ENCODE measurements at regions not wholly inside any gene's neighbourhood (a gene's known extent, or its start where the extent isn't known, plus 50 kb on each side); places are given as distances from the start of the nearest gene placed in this dataset.

- H3K4me3 ChIP-seq (ENCODE audit: low read depth, low read length), result no peak overlapping the region
- Mint-ChIP-seq H3K9me3 (ENCODE audit: unreplicated experiment) (no peaks in the 10 kb centered on the region), H3K27ac (ENCODE audit: unreplicated experiment) (no peak overlapping the region), H3K4me3 (ENCODE audit: unreplicated experiment) (no peak overlapping the region), H3K36me3 (ENCODE audit: insufficient read depth, unreplicated experiment) (no peaks in the 10 kb centered on the region), H3K4me1 (ENCODE audit: low read depth, unreplicated experiment) (no peaks in the 10 kb centered on the region), H3K27me3 (ENCODE audit: insufficient read depth, unreplicated experiment) (no peaks in the 10 kb centered on the region)
- TF ChIP-seq, protein P1, sequence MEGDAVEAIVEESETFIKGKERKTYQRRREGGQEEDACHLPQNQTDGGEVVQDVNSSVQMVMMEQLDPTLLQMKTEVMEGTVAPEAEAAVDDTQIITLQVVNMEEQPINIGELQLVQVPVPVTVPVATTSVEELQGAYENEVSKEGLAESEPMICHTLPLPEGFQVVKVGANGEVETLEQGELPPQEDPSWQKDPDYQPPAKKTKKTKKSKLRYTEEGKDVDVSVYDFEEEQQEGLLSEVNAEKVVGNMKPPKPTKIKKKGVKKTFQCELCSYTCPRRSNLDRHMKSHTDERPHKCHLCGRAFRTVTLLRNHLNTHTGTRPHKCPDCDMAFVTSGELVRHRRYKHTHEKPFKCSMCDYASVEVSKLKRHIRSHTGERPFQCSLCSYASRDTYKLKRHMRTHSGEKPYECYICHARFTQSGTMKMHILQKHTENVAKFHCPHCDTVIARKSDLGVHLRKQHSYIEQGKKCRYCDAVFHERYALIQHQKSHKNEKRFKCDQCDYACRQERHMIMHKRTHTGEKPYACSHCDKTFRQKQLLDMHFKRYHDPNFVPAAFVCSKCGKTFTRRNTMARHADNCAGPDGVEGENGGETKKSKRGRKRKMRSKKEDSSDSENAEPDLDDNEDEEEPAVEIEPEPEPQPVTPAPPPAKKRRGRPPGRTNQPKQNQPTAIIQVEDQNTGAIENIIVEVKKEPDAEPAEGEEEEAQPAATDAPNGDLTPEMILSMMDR (IDR thresholded peaks at IDR 0.05; ENCODE audit: insufficient read depth in 1 of 2, low read depth in 1 of 2, low read length in 1 of 2, severe bottlenecking in 1 of 2, unreplicated experiment in 1 of 2), result no peak
- DNase-seq, result no peak
- CTCF ChIA-PET, result no interaction called here
- intact Hi-C loops (cut with micrococcal nuclease; ENCODE audit: unreplicated experiment), result no loop called here
- no TSS peak for BruUV-seq (replicated peaks)
- POLR2A ChIA-PET, result no interaction called here
- H3K27me3 ChIP-seq (replicated peaks; ENCODE audit: control insufficient read depth, insufficient read depth, low read length), result no peaks in the 10 kb centered on the region
- no peaks in the 10 kb centered on the region for H3K9me3 ChIP-seq
- peaks cover 3% of the 10 kb centered on the region for H3K4me1 ChIP-seq
- no peaks in the 10 kb centered on the region for H3K36me3 ChIP-seq (ENCODE audit: control insufficient read depth, insufficient read depth, low read length)
Observed at GRCh38 chr4:31075969-31076368, 355.8 kb downstream of the PCDH7 start.

GRCh38 chr4:31078661-31079060 lies 358.5 kb downstream of the PCDH7 start:
- no TSS peak for BruUV-seq (replicated peaks)

DNA sequence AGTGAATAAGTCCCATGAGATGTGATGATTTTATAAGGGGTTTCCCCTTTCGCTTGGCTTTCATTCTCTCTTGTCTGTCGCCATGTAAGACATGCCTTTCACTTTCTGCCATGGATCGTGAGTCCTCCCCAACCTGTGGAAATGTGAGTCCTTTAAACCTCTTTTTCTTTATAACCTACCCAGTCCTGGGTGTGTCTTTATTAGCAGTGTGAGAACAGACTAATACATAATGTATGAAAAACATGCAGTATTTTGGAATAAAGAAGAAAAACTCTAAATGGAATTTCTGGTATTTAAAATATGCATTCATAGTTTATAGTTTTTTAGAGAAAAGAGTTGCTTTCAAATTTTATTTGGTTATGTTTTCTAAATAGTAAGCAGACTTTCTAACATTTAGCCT lies 360.7 kb downstream of the PCDH7 start:
- DNase-seq, result no peak
- TF ChIP-seq, protein P1 (IDR thresholded peaks at IDR 0.05; ENCODE audit: insufficient read depth in 1 of 2, low read depth in 1 of 2, low read length in 1 of 2, severe bottlenecking in 1 of 2, unreplicated experiment in 1 of 2), result no peak
- BruUV-seq (replicated peaks), result no TSS peak
- Mint-ChIP-seq H3K36me3 (ENCODE audit: insufficient read depth, unreplicated experiment) (no peaks in the 10 kb centered on the region), H3K27ac (ENCODE audit: unreplicated experiment) (no peak overlapping the region), H3K27me3 (ENCODE audit: insufficient read depth, unreplicated experiment) (no peaks in the 10 kb centered on the region), H3K4me1 (ENCODE audit: low read depth, unreplicated experiment) (peaks cover 6% of the 10 kb centered on the region), H3K4me3 (ENCODE audit: unreplicated experiment) (no peak overlapping the region), H3K9me3 (ENCODE audit: unreplicated experiment) (no peaks in the 10 kb centered on the region)
- Histone ChIP-seq H3K4me1 (peaks cover 4% of the 10 kb centered on the region), H3K9me3 (no peaks in the 10 kb centered on the region; the same call in 1 of the 2 replicates), H3K36me3 (ENCODE audit: control insufficient read depth, insufficient read depth, low read length) (no peaks in the 10 kb centered on the region), H3K4me3 (ENCODE audit: low read depth, low read length) (no peak overlapping the region), H3K27me3 (replicated peaks; ENCODE audit: control insufficient read depth, insufficient read depth, low read length) (no peaks in the 10 kb centered on the region)
- POLR2A ChIA-PET, result no interaction called here
- intact Hi-C loops (cut with micrococcal nuclease; ENCODE audit: unreplicated experiment), result no loop called here
- CTCF ChIA-PET, result no interaction called here

More at GRCh38 chr4:31078661-31079060, 358.5 kb downstream of the PCDH7 start:
- H3K9me3 Mint-ChIP-seq (ENCODE audit: unreplicated experiment), result no peaks in the 10 kb centered on the region
- H3K27me3 Mint-ChIP-seq (ENCODE audit: insufficient read depth, unreplicated experiment), result no peaks in the 10 kb centered on the region
- TF ChIP-seq, protein P1 (IDR thresholded peaks at IDR 0.05; ENCODE audit: insufficient read depth in 1 of 2, low read depth in 1 of 2, low read length in 1 of 2, severe bottlenecking in 1 of 2, unreplicated experiment in 1 of 2), result no peak
- no peak overlapping the region for H3K27ac Mint-ChIP-seq (ENCODE audit: unreplicated experiment)
- no peaks in the 10 kb centered on the region for H3K36me3 ChIP-seq (ENCODE audit: control insufficient read depth, insufficient read depth, low read length)
- CTCF ChIA-PET, result no interaction called here
- H3K9me3 ChIP-seq, result no peaks in the 10 kb centered on the region; the same call in 1 of the 2 replicates
- H3K27me3 ChIP-seq (replicated peaks; ENCODE audit: control insufficient read depth, insufficient read depth, low read length), result no peaks in the 10 kb centered on the region
- H3K4me1 Mint-ChIP-seq (ENCODE audit: low read depth, unreplicated experiment), result no peaks in the 10 kb centered on the region
- POLR2A ChIA-PET, result no interaction called here
- peaks cover 4% of the 10 kb centered on the region for H3K4me1 ChIP-seq
- DNase-seq, result no peak
- H3K4me3 Mint-ChIP-seq (ENCODE audit: unreplicated experiment), result no peak overlapping the region
- intact Hi-C loops (cut with micrococcal nuclease; ENCODE audit: unreplicated experiment), result no loop called here
- no peak overlapping the region for H3K4me3 ChIP-seq (ENCODE audit: low read depth, low read length)
- H3K36me3 Mint-ChIP-seq (ENCODE audit: insufficient read depth, unreplicated experiment), result no peaks in the 10 kb centered on the region

All from Caco-2 (cell line).